ENCODE measurements at regions not wholly inside any gene's neighbourhood (a gene's known extent, or its start where the extent isn't known, plus 50 kb on each side); places are given as distances from the start of the nearest gene placed in this dataset.

DNA sequence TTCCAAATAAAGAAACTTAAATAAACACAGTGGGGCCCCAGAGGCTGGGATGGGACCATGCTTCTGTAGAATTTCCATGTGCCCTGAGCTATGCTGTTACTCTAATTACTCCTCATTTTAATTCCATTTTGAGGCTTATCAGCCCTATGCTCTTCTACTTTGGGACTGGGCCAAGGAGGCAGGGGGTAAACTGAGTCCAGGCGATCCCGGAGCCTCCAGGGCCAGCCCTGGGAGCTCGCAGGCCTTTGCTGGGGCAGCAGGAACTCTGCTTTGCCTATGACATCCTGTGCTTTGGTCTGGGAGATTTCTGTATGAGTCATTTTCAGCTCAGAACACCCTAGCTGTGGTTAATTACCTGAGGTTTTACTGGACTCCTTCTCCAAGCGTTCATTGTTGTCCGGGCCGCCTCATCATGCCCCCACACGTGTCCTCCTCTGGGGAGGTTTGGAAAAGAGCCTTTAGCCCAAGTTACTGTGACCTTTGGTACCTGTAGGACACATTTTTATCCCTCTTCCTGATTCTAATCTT, 95.7 kb downstream of the RHOU start:
- H3K27me3 ChIP-seq (ENCODE audit: control insufficient read depth in 4 of 4, insufficient read depth in 4 of 4, low read length in 3 of 4), result no peaks in the 10 kb centered on the region
- H3K4me1 ChIP-seq (ENCODE audit: control insufficient read depth in 4 of 4, insufficient read depth in 4 of 4, low read length in 3 of 4), result peaks cover 0 to 12% (median 6%) of the 10 kb centered on the region in 4 donors
- no peak overlapping the region for H3K27ac ChIP-seq (ENCODE audit: low read depth in 1 of 2, low read length in 2 of 2)
- 37% methylated on average over 7 of the region's 7 CpGs for WGBS
- H3K36me3 ChIP-seq (ENCODE audit: control insufficient read depth in 4 of 4, insufficient read depth in 3 of 4, low read depth in 1 of 4, low read length in 3 of 4), result no peaks in the 10 kb centered on the region
- no peak for DNase-seq (ENCODE audit: low spot score)
- peak; percentile 71 to 89 for TF ChIP-seq HNF4A (conservative IDR thresholded peaks at IDR 0.05)
- TF ChIP-seq, protein P1, sequence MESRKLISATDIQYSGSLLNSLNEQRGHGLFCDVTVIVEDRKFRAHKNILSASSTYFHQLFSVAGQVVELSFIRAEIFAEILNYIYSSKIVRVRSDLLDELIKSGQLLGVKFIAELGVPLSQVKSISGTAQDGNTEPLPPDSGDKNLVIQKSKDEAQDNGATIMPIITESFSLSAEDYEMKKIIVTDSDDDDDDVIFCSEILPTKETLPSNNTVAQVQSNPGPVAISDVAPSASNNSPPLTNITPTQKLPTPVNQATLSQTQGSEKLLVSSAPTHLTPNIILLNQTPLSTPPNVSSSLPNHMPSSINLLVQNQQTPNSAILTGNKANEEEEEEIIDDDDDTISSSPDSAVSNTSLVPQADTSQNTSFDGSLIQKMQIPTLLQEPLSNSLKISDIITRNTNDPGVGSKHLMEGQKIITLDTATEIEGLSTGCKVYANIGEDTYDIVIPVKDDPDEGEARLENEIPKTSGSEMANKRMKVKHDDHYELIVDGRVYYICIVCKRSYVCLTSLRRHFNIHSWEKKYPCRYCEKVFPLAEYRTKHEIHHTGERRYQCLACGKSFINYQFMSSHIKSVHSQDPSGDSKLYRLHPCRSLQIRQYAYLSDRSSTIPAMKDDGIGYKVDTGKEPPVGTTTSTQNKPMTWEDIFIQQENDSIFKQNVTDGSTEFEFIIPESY (IDR thresholded peaks at IDR 0.05), result no peak
- peak in 1 of 2 donors; percentile 59 for TF ChIP-seq RXRA (IDR thresholded peaks at IDR 0.05)
- TF ChIP-seq JUND (IDR thresholded peaks at IDR 0.05), result peak in 1 of 2 donors; percentile 64
- TF ChIP-seq, protein P2, sequence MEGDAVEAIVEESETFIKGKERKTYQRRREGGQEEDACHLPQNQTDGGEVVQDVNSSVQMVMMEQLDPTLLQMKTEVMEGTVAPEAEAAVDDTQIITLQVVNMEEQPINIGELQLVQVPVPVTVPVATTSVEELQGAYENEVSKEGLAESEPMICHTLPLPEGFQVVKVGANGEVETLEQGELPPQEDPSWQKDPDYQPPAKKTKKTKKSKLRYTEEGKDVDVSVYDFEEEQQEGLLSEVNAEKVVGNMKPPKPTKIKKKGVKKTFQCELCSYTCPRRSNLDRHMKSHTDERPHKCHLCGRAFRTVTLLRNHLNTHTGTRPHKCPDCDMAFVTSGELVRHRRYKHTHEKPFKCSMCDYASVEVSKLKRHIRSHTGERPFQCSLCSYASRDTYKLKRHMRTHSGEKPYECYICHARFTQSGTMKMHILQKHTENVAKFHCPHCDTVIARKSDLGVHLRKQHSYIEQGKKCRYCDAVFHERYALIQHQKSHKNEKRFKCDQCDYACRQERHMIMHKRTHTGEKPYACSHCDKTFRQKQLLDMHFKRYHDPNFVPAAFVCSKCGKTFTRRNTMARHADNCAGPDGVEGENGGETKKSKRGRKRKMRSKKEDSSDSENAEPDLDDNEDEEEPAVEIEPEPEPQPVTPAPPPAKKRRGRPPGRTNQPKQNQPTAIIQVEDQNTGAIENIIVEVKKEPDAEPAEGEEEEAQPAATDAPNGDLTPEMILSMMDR (IDR thresholded peaks at IDR 0.05; ENCODE audit: low read depth, low read length, missing input control), result no peak
- TF ChIP-seq RAD21 (IDR thresholded peaks at IDR 0.05), result peak in 1 of 2 donors; percentile 3
- TF ChIP-seq SP1 (IDR thresholded peaks at IDR 0.05), result peak; percentile 9
- H3K4me3 ChIP-seq (ENCODE audit: low read depth in 1 of 3, low read length in 3 of 3), result no peak overlapping the region
- no peak overlapping the region for H3K9ac ChIP-seq (ENCODE audit: low read depth in 1 of 2, low read length in 2 of 2)
- no peaks in the 10 kb centered on the region for H3K9me3 ChIP-seq (ENCODE audit: control insufficient read depth in 4 of 4, low read length in 3 of 4)

DNA sequence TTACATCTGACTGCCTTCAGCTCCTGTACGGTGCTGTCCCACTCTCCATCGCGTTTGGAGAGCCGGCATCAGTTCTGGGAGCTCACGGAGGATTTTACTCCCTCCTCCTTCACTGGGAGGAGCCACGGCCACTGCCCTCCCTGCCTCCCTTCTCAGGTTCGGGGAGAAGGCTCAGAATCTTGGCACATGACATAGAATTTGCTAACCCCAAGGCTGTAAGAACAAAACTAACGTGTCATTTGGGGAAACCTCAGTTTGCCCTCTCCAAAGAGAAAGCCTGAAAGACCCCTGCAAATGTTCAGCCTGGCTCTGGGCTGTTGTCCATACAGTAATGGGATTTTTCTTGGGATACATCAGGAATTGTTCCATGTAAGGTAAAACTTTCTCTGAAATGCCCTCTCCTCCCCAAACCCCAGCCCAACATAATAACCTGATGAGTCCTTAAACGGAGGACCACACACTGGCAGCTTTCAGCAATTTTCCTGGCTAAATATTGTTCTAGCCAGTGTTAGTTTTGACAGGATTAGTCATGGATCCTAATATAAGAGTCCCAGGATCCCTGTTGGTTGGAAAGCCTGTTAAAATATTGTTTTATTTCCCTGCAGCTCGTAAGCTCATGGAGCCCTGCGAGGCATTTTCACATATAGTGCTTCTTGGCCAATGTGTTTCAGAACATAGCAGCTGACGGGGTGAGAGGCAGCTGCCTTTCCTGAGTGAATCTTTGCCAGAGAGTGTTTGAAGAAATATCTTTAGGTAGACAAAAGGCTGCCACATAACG, 98.8 kb downstream of the RHOU start:
- peaks cover 12 to 37% (median 28%) of the 10 kb centered on the region in 4 donors for H3K4me1 ChIP-seq (ENCODE audit: control insufficient read depth in 4 of 4, insufficient read depth in 4 of 4, low read length in 3 of 4)

More for the DNA sequence above, 98.8 kb downstream of the RHOU start:
- no peak overlapping the region for H3K9ac ChIP-seq (ENCODE audit: low read depth in 1 of 2, low read length in 2 of 2)
- no peaks in the 10 kb centered on the region for H3K27me3 ChIP-seq (ENCODE audit: control insufficient read depth in 4 of 4, insufficient read depth in 4 of 4, low read length in 3 of 4)
- WGBS, result 76% methylated on average over 13 of the region's 13 CpGs
- H3K4me3 ChIP-seq (ENCODE audit: low read depth in 1 of 3, low read length in 3 of 3), result no peak overlapping the region
- H3K27ac ChIP-seq (ENCODE audit: low read depth in 1 of 2, low read length in 2 of 2), result no peak overlapping the region
- TF ChIP-seq JUND (IDR thresholded peaks at IDR 0.05), result no peak
- no peak for TF ChIP-seq EGR1 (IDR thresholded peaks at IDR 0.05; ENCODE audit: low read depth in 2 of 2)
- TF ChIP-seq, protein P1 (IDR thresholded peaks at IDR 0.05), result no peak
- TF ChIP-seq, protein P3, sequence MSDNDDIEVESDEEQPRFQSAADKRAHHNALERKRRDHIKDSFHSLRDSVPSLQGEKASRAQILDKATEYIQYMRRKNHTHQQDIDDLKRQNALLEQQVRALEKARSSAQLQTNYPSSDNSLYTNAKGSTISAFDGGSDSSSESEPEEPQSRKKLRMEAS (IDR thresholded peaks at IDR 0.05), result no peak
- no peaks in the 10 kb centered on the region for H3K9me3 ChIP-seq (ENCODE audit: control insufficient read depth in 4 of 4, low read length in 3 of 4)
- no peaks in the 10 kb centered on the region for H3K36me3 ChIP-seq (ENCODE audit: control insufficient read depth in 4 of 4, insufficient read depth in 3 of 4, low read depth in 1 of 4, low read length in 3 of 4)
- no peak for DNase-seq (ENCODE audit: low spot score)

Measured in liver (tissue), 8 donors.